ENCODE measurements at regions not wholly inside any gene's neighbourhood (a gene's known extent, or its start where the extent isn't known, plus 50 kb on each side); places are given as distances from the start of the nearest gene placed in this dataset.
"Not testable (repeated sequence)": the region's sequence is repeated elsewhere in the genome, so short reads cannot be mapped to it uniquely, and the experiment has no call there.

DNA sequence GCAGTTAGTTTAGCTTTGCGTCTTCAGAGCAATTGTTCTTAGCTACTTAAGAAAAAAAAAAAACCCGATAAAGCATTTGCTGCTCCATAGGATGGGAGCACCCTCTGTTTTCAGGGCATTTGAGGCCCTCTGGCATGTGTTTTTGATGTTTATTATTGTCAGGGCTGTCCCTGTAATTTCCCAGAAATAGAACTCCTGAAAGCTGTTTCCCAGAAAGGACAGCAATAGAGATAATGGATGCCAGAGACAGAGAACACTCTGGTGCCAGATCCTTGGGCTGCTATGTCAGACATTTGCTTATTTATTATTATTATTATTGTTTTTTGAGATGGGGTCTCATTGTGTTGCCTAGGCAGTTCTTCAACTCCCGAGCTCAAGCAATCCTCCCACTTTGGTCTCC is 201.3 kb downstream of the ALG10 start:
- DNase-seq (ENCODE audit: low spot score) = no peak

DNA sequence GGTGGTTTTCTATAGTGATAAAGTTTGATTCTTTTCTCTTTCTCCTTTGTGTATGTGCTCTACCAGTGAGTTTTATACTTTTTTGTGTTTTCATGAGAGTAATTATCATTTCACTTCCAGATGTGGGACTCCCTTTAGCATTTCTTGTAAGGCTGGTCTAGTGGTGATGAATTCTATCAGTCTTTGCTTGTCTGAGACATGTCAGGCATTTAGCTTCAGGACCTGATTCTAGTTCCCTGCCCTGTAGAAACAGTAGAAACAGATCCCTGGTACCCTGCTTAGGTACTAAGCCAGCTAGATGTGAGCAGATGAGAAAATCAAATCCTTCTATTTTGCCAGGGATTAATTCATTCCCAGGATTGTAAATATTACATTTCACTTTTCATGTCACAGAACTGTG is 203.7 kb downstream of the ALG10 start:
- DNase-seq (ENCODE audit: low spot score) = not testable (repeated sequence)

- not testable (repeated sequence) for DNase-seq (ENCODE audit: low spot score)
These were observed 205.8 kb downstream of the ALG10 start for GRCh38 chr12:34228046-34228445.

GRCh38 chr12:34229033-34229432 is 206.7 kb downstream of the ALG10 start:
- DNase-seq (ENCODE audit: low spot score) = not testable (repeated sequence)

GRCh38 chr12:34233618-34234017 is 211.3 kb downstream of the ALG10 start:
- no peak for DNase-seq (ENCODE audit: low spot score)

GRCh38 chr12:34236073-34236472 is 213.8 kb downstream of the ALG10 start:
- DNase-seq (ENCODE audit: low spot score) = no peak

- DNase-seq (ENCODE audit: low spot score) = no peak
These were observed 222.3 kb downstream of the ALG10 start for GRCh38 chr12:34244608-34245007.

DNA sequence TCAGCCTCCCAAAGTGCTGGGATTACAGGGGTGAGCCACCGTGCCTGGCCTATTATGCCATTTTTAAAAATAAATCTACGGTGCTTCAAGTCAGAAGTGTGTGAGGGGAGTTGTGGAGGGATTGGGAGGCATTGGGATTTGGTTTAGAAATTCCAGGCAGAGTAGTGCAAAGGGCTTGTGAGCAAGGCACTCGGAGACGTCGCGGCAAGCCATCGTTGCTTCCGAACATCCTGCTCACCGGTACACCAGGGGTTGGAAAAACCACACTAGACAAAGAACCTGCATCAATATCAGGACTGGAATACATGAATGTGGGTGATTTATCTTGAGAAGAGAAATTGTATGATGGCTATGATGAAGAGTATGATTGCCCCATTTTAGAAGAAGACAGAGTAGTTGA is 227.0 kb downstream of the ALG10 start:
- DNase-seq (ENCODE audit: low spot score) = no peak

GRCh38 chr12:34251879-34252278 is 229.6 kb downstream of the ALG10 start:
- DNase-seq (ENCODE audit: low spot score) = not testable (repeated sequence)

DNA sequence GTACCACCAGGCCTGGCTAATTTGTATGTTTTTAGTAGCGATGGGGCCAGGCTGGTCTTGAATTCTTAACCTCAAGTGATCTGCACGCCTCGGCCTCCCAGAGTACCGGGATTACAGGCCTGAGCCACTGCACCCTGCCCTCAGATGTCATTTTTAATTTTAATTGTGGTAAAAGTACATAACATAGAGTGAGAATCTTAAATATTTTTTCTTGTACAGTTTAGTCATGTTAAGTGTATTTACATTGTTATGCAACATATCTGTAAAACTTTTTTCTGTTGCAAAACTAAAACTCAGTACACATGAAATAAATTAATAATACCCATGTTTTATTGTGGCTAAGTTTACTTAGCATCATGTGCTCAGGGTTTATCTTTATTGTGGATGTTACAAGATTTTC is 231.4 kb downstream of the ALG10 start:
- DNase-seq (ENCODE audit: low spot score) = no peak

GRCh38 chr12:34257093-34257492 is 234.8 kb downstream of the ALG10 start:
- DNase-seq (ENCODE audit: low spot score) = no peak

- not testable (repeated sequence) for DNase-seq (ENCODE audit: low spot score)
These were observed 239.8 kb downstream of the ALG10 start for GRCh38 chr12:34262140-34262539.

DNA sequence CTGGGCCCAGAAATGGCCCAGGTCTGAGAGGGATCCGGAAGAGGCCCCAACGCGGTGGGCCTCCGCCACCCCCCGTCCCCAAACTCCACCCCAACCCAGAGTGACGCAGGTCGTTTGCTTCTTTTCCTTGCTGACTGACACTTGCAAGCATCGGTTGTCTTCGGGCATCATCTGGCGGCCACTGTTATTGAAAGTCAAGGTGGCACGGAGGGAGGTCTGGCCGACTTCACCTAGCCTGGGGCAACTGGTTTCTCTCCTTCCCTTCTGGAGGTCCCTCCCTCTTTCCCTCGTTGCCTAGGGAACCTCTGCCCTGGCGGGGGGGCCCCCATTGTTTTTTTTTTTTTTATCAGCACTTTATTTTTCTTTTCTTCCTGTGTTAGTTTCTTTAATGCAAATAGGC is 241.8 kb downstream of the ALG10 start:
- DNase-seq (ENCODE audit: low spot score) = no peak

GRCh38 chr12:34273703-34274102 is 251.4 kb downstream of the ALG10 start:
- DNase-seq (ENCODE audit: low spot score) = not testable (repeated sequence)

DNA sequence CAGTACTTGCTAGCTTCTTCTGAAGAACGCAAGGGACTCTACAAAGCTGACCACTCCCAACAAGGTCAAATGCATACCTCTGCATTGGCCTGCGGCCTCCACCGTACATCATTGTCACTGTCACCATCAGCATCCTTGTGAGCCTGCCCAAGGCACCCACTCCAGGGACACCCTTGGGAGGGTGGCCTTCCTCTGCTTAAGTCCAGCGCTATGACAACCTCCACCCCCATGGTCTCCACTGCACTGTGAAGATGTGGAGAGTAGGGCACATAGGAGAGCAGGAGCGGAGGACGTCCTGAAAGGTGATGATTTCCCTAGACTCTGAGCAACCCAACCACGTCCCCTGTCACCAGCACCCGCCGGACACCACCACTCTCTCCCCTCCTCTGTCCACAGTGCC is 252.8 kb downstream of the ALG10 start:
- no peak for DNase-seq (ENCODE audit: low spot score)

DNA sequence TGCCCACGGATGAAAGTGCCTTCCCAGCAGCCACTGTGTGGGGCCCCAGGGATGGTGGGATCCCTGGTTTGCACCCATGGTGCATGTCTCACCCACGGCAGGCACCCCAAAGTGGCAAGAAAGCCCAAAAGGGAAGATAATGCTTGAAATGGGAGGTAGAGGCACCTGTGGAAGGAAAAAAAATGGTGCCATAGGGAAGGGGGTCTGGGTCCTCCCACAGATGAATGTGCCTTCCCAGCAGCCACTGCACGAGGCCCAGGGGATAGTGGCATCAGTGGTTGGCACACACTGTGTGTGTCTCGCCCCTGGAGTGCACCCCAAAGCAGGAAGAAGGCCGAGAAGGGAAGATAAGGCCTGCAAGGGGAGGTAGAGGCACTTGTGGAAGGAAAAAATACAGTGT is 264.2 kb downstream of the ALG10 start:
- DNase-seq (ENCODE audit: low spot score) = no peak

DNA sequence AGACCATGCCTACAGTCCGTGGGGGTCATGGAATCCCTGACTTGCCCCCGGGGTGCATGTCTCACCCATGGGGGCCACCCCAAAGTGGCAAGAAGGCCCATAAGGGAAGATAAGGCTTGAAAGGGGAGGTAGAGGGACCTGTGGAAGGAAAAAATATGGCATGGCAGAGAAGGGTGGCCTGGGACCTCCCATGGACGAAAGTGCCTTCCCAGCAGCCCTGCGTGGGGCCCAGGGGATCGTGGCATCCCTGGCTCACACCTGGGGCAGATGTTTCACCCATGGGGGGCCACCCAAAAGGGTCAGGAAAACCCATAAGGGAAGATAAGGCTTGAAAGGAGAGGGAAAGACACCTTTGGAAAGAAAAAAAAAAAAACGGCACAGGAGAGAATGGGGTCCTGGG is 264.6 kb downstream of the ALG10 start:
- no peak for DNase-seq (ENCODE audit: low spot score)

- DNase-seq (ENCODE audit: low spot score) = no peak
These were observed 265.1 kb downstream of the ALG10 start for GRCh38 chr12:34287437-34287836.

- no peak for DNase-seq (ENCODE audit: low spot score)
These were observed 266.0 kb downstream of the ALG10 start for GRCh38 chr12:34287986-34288962.

DNA sequence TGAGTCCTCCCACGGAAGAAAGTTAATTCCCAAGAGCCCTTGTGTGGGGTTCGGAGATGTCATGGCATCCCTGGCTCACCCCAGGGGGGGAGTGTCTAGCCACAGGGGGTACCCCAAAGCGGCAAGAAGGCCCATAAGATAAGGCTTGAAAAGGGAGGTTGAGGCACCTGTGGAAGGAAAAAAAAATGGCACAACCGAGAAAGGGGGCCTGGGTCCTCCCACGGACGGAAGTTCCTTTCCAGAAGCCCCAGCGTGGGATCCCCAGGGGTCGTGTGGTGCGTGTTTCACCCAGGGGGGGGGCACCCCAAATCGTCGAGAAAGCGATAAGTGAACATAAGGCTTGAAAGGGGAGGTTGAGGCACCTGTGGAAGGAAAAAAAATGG is 266.7 kb downstream of the ALG10 start:
- no peak for DNase-seq (ENCODE audit: low spot score)

DNA sequence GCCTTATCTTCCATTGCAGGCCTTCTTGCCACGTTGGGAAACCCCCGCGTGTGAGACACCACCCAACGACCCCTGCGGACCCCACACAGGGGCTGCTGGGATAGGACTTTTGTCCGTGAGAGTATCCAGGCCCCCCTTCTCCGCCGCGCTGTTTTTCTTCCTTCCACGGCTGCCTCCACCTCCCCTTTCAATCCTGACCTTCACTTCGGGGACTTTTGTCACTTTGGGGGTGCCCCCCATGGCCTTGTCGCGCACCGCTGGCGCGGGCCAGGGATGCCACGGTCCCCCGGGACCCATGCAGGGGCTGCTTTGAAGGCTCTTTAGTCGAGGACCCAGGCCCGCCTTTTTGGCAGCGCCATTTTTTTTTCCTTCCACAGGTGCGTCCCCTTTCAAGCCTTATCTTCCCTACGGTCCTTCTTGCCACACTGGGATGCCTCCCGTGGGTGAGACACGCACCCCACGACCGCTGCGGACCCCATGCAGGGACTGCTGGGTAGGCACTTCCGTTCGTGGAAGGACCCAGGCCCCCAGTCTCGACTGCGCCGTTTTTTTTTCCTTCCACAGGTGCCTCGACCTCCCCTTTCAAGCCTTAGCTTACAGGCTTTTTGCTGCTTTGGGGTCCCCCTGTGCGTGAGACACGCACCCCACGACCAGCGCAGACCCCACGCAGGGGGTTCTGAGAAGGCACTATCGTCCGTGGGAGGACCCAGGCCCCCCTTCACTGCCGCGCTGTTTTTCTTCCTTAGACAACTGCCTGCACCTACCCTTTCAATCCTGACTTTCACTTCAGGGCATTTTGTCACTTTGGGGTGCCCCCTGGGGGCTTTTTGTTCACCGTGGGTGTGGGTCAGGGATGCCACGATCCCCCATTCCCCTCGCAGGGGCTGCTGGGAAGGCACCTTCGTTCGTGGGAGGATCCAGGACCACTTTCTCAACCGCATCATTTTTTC is 267.4 kb downstream of the ALG10 start:
- DNase-seq (ENCODE audit: low spot score) = no peak

DNA sequence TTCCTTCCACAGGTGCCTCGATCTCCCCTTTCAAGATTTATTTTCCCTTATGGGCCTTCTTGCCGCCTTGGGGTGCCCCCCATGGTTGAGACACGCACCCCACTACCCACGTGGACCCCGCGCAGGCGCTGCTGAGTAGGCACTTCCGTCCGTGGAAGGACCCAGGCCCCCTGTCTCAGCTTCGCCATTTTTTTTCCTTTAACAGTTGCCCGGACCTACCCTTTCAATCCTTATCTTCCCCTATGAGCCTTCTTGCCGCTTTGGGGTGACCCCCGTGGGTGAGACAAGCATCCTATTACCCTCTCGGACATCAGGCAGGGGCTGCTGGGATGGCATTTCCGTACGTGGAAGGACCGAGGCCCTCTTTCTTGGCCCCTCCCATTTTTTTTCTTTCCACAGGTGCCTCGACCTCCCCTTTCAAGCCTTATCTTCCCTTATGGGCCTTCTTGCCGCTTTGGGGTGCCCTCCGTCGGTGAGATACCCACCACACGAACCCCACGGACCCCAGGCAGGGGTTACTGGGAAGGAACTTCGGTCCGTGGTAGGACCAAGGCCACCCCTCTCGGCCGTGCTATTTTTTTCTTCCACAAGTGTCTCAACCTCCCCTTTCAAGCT is 268.2 kb downstream of the ALG10 start:
- no peak for DNase-seq (ENCODE audit: low spot score)
